CD14-positive monocyte (primary cell): ENCODE measurements at regions not wholly inside any gene's neighbourhood (a gene's known extent, or its start where the extent isn't known, plus 50 kb on each side); places are given as distances from the start of the nearest gene placed in this dataset.

Source experiments
- DNase-seq, 3 donors: peaks; one replicate each; pipeline ENCODE4 v3.0.0-alpha.2; 2011 to 2022
- H2AFZ ChIP-seq: 2 replicates; pipeline ENCODE4 v1.6.0; 2012; ENCODE audit warnings: mild to moderate bottlenecking, low read depth, low read length, inconsistent platforms; ENCODE audit not compliant: insufficient read depth, poor library complexity, severe bottlenecking
- H3K27ac ChIP-seq, 2 donors: 1 replicate in 1 of 2; 2 replicates in 1 of 2; pipeline ENCODE4 v1.5.1; 2012 to 2013; ENCODE audit warnings: low read length in 2 of 2, control low read depth in 1 of 2, inconsistent platforms in 1 of 2, low read depth in 1 of 2, mild to moderate bottlenecking in 1 of 2
- H3K27me3 ChIP-seq, 2 donors: one replicate each; pipeline versions ENCODE4 v1.6.0 to v1.6.1; 2011 to 2013; ENCODE audit warnings: low read length in 2 of 2; ENCODE audit not compliant: control insufficient read depth in 2 of 2, insufficient read depth in 2 of 2
- H3K36me3 ChIP-seq, 2 donors: replicated peaks in 1 of 2; 1 replicate in 1 of 2; 2 replicates in 1 of 2; pipeline versions ENCODE4 v1.5.1 to v1.6.1; 2012 to 2013; ENCODE audit warnings: low read length in 2 of 2, control low read depth in 1 of 2, inconsistent platforms in 1 of 2, mild to moderate bottlenecking in 1 of 2; ENCODE audit not compliant: insufficient read depth in 2 of 2, control insufficient read depth in 1 of 2
- H3K4me1 ChIP-seq, 2 donors: 1 replicate in 1 of 2; 2 replicates in 1 of 2; pipeline versions ENCODE4 v1.5.1 to v1.6.1; 2012 to 2013; ENCODE audit warnings: low read length in 2 of 2, control low read depth in 1 of 2, inconsistent platforms in 1 of 2, mild to moderate bottlenecking in 1 of 2, moderate library complexity in 1 of 2; ENCODE audit not compliant: insufficient read depth in 2 of 2, control insufficient read depth in 1 of 2
- H3K4me2 ChIP-seq: replicated peaks from 2 replicates; pipeline ENCODE3; 2012; ENCODE audit warnings: low read length, moderate library complexity, mild to moderate bottlenecking; ENCODE audit not compliant: poor library complexity, severe bottlenecking; ENCODE audit errors: extremely low read depth
- H3K4me3 ChIP-seq, 3 experiments: fragments of 200-600 bp in 1 of 3; sonication (generic) in 1 of 3; replicated peaks in 1 of 3; 1 replicate in 2 of 3; 2 replicates in 1 of 3; pipeline ENCODE4 v1.5.1; 2011 to 2013; ENCODE audit warnings: low read length in 3 of 3, mild to moderate bottlenecking in 3 of 3, control low read depth in 2 of 3, low read depth in 2 of 3, inconsistent platforms in 1 of 3, moderate library complexity in 1 of 3
- H3K79me2 ChIP-seq: 2 replicates; pipeline ENCODE4 v1.6.0; 2012; ENCODE audit warnings: mild to moderate bottlenecking, control low read depth, inconsistent platforms, low read length, moderate library complexity; ENCODE audit not compliant: insufficient read depth
- H3K9ac ChIP-seq: 2 replicates; pipeline ENCODE4 v1.6.0; 2017; ENCODE audit warnings: low read length, mild to moderate bottlenecking; ENCODE audit not compliant: insufficient read depth, poor library complexity, severe bottlenecking
- H3K9me3 ChIP-seq, 2 donors: replicated peaks in 1 of 2; 1 replicate in 1 of 2; 2 replicates in 1 of 2; pipeline versions ENCODE4 v1.5.1 to v1.6.1; 2012 to 2013; ENCODE audit warnings: low read length in 2 of 2, control low read depth in 1 of 2; ENCODE audit not compliant: control insufficient read depth in 1 of 2, insufficient read depth in 1 of 2
- H4K20me1 ChIP-seq: 2 replicates; pipeline ENCODE4 v1.6.0; 2012; ENCODE audit warnings: mild to moderate bottlenecking, low read length, control low read depth, moderate library complexity; ENCODE audit not compliant: insufficient read depth
- H3K27ac Mint-ChIP-seq, 7 donors: one replicate each; pipeline ENCODE4 v1.8.0; 2020; ENCODE audit warnings: mild to moderate bottlenecking in 7 of 7, mixed read lengths in 7 of 7, moderate library complexity in 6 of 7, inconsistent platforms in 2 of 7
- H3K27me3 Mint-ChIP-seq, 3 donors: one replicate each; pipeline ENCODE4 v1.8.0; 2021 to 2022; ENCODE audit warnings: low read depth in 3 of 3, mild to moderate bottlenecking in 3 of 3, mixed read lengths in 3 of 3, moderate library complexity in 3 of 3, inconsistent platforms in 1 of 3
- H3K36me3 Mint-ChIP-seq, 2 donors: one replicate each; pipeline ENCODE4 v1.8.0; 2020; ENCODE audit warnings: mixed read lengths in 2 of 2, inconsistent platforms in 1 of 2, mild to moderate bottlenecking in 1 of 2
- H3K4me1 Mint-ChIP-seq: one replicate; pipeline ENCODE4 v1.8.0; 2020; ENCODE audit warnings: mild to moderate bottlenecking, mixed read lengths
- H3K4me3 Mint-ChIP-seq, 2 donors: one replicate each; pipeline ENCODE4 v1.8.0; 2020; ENCODE audit warnings: mild to moderate bottlenecking in 2 of 2, mixed read lengths in 2 of 2, moderate library complexity in 1 of 2
- H3K9me3 Mint-ChIP-seq, 7 donors: one replicate each; pipeline ENCODE4 v1.8.0; 2020 to 2022; ENCODE audit warnings: mixed read lengths in 7 of 7, mild to moderate bottlenecking in 6 of 7, moderate library complexity in 6 of 7, inconsistent platforms in 2 of 7
- CTCF ChIP-seq: fragments of 200-600 bp; IDR thresholded peaks from one replicate; pipeline ENCODE4 v1.8.0; 2022; ENCODE audit warnings: antibody characterized with exemption, mild to moderate bottlenecking
- WGBS: methylation state at CpG from one replicate; pipeline ENCODE4 v1.1.5; 2013; ENCODE audit warnings: missing lambda C conversion rate; ENCODE audit not compliant: insufficient coverage; 5-methylcytosine and 5-hydroxymethylcytosine counted together
- intact Hi-C, 2 donors: fragments of 100-400 bp; cut with micrococcal nuclease; formaldehyde crosslinking; loops; one replicate each; pipeline versions ENCODE4 v1.15.0 to v1.15.1; 2023

- intact Hi-C loops, result no loop called here
- no peaks in the 10 kb centered on the region for H3K79me2 ChIP-seq
- Mint-ChIP-seq H3K4me1 (no peaks in the 10 kb centered on the region), H3K9me3 (peaks cover 2 to 18% (median 10%) of the 10 kb centered on the region in 7 donors), H3K36me3 (no peaks in the 10 kb centered on the region), H3K27me3 (peaks cover 0 to 2% (median 2%) of the 10 kb centered on the region in 3 donors), H3K27ac (no peak overlapping the region), H3K4me3 (no peak overlapping the region)
- H3K4me1 ChIP-seq, result no peaks in the 10 kb centered on the region
- H4K20me1 ChIP-seq, result no peaks in the 10 kb centered on the region
- no peak for DNase-seq
- H3K4me3 ChIP-seq, result no peak overlapping the region
- no peak for TF ChIP-seq CTCF
- H3K9me3 ChIP-seq, result peaks cover 0 to 15% of the 10 kb centered on the region in 2 donors
- WGBS, result 83% methylated on average over 1 of the region's 4 CpGs
- H3K4me2 ChIP-seq, result no peak overlapping the region
- H3K9ac ChIP-seq, result no peak overlapping the region
- H3K27me3 ChIP-seq, result no peaks in the 10 kb centered on the region
- H3K36me3 ChIP-seq, result no peaks in the 10 kb centered on the region
- H2AFZ ChIP-seq, result no peak overlapping the region
- H3K27ac ChIP-seq, result no peak overlapping the region
Observed at GRCh38 chr10:1882728-1883127, 145.4 kb upstream of the ADARB2 start.

GRCh38 chr10:1882180-1882579 lies 144.9 kb upstream of the ADARB2 start:
- no peak overlapping the region for H3K27ac Mint-ChIP-seq
- no peak overlapping the region for H3K4me3 Mint-ChIP-seq
- Histone ChIP-seq H3K79me2 (no peaks in the 10 kb centered on the region), H3K4me2 (no peak overlapping the region), H3K4me3 (no peak overlapping the region), H4K20me1 (no peaks in the 10 kb centered on the region), H3K36me3 (no peaks in the 10 kb centered on the region), H3K4me1 (no peaks in the 10 kb centered on the region), H3K9ac (no peak overlapping the region), H2AFZ (no peak overlapping the region), H3K27ac (no peak overlapping the region), H3K9me3 (peaks cover 0 to 15% of the 10 kb centered on the region in 2 donors), H3K27me3 (no peaks in the 10 kb centered on the region)
- no peak for TF ChIP-seq CTCF
- H3K9me3 Mint-ChIP-seq, result peaks cover 4 to 18% (median 10%) of the 10 kb centered on the region in 7 donors
- 85% methylated on average over 9 of the region's 12 CpGs for WGBS
- no peaks in the 10 kb centered on the region for H3K4me1 Mint-ChIP-seq
- peaks cover 0 to 2% (median 2%) of the 10 kb centered on the region in 3 donors for H3K27me3 Mint-ChIP-seq
- intact Hi-C loops, result no loop called here
- DNase-seq, result no peak
- H3K36me3 Mint-ChIP-seq, result no peaks in the 10 kb centered on the region
